Smooth muscle cell (in vitro differentiated cells): ENCODE measurements at regions not wholly inside any gene's neighbourhood (a gene's known extent, or its start where the extent isn't known, plus 50 kb on each side); places are given as distances from the start of the nearest gene placed in this dataset.

ENCODE experiments used
- DNase-seq: peaks from one replicate; lab custom pipeline; 2025; ENCODE audit not compliant: unreplicated experiment; lab: John Stamatoyannopoulos, UW
- H2AFZ ChIP-seq: fragments of 200-600 bp; sonication (generic); 2 replicates; pipeline ENCODE4 v1.6.0; 2016; ENCODE audit warnings: antibody characterized with exemption, low read depth, mild to moderate bottlenecking
- H3F3A ChIP-seq: fragments of 200-600 bp; sonication (generic); 2 replicates; pipeline ENCODE4 v1.6.0; 2017; ENCODE audit warnings: antibody characterized with exemption, low read depth
- H3K27ac ChIP-seq: fragments of 200-600 bp; sonication (generic); 2 replicates; pipeline ENCODE4 v1.5.1; 2016; ENCODE audit warnings: low read depth, mild to moderate bottlenecking
- H3K27me3 ChIP-seq: fragments of 200-600 bp; sonication (generic); 2 replicates; pipeline ENCODE4 v1.6.1; 2016; ENCODE audit warnings: low read depth, mild to moderate bottlenecking
- H3K36me3 ChIP-seq: fragments of 200-600 bp; sonication (generic); 2 replicates; pipeline ENCODE4 v1.5.1; 2016; ENCODE audit warnings: low read depth
- H3K4me1 ChIP-seq: fragments of 200-600 bp; sonication (generic); 2 replicates; pipeline ENCODE4 v1.5.1; 2016; ENCODE audit warnings: low read depth
- H3K4me2 ChIP-seq: fragments of 200-600 bp; sonication (generic); 2 replicates; pipeline ENCODE4 v1.6.0; 2016; ENCODE audit warnings: mild to moderate bottlenecking
- H3K4me3 ChIP-seq: fragments of 200-600 bp; sonication (generic); 2 replicates; pipeline ENCODE4 v1.5.1; 2016; ENCODE audit warnings: mild to moderate bottlenecking
- H3K79me2 ChIP-seq: fragments of 200-600 bp; sonication (generic); 2 replicates; pipeline ENCODE4 v1.6.0; 2016; ENCODE audit warnings: low read depth, mild to moderate bottlenecking
- H3K9ac ChIP-seq: fragments of 200-600 bp; sonication (generic); 2 replicates; pipeline ENCODE4 v1.6.0; 2016; ENCODE audit warnings: low read depth
- H3K9me3 ChIP-seq: fragments of 200-600 bp; sonication (generic); replicated peaks from 2 replicates; pipeline ENCODE4 v1.5.1; 2016; ENCODE audit warnings: low read depth
- H4K20me1 ChIP-seq: fragments of 200-600 bp; sonication (generic); 2 replicates; pipeline ENCODE4 v1.6.0; 2016; ENCODE audit warnings: low read depth
- WGBS: methylation state at CpG from one replicate; pipeline ENCODE4 v1.1.7; 2016; ENCODE audit warnings: low lambda C conversion rate; 5-methylcytosine and 5-hydroxymethylcytosine counted together
- TF ChIP-seq, protein P1 (sequence below): fragments of 200-600 bp; sonication (generic); IDR thresholded peaks from 2 replicates; pipeline ENCODE4 v1.5.1; 2017; ENCODE audit warnings: borderline replicate concordance, mild to moderate bottlenecking, antibody characterized with exemption; ENCODE audit not compliant: insufficient read depth, poor library complexity, severe bottlenecking

GRCh38 chr11:27204529-27204928 lies 158.5 kb downstream of the CCDC34 start:
- no peak overlapping the region for H3K4me3 ChIP-seq
- no peaks in the 10 kb centered on the region for H3K36me3 ChIP-seq
- peaks cover 58% of the 10 kb centered on the region for H3F3A ChIP-seq
- peaks cover 37% of the 10 kb centered on the region for H3K4me1 ChIP-seq
- H3K9ac ChIP-seq, result no peak overlapping the region
- H3K4me2 ChIP-seq, result no peak overlapping the region
- TF ChIP-seq, protein P1, sequence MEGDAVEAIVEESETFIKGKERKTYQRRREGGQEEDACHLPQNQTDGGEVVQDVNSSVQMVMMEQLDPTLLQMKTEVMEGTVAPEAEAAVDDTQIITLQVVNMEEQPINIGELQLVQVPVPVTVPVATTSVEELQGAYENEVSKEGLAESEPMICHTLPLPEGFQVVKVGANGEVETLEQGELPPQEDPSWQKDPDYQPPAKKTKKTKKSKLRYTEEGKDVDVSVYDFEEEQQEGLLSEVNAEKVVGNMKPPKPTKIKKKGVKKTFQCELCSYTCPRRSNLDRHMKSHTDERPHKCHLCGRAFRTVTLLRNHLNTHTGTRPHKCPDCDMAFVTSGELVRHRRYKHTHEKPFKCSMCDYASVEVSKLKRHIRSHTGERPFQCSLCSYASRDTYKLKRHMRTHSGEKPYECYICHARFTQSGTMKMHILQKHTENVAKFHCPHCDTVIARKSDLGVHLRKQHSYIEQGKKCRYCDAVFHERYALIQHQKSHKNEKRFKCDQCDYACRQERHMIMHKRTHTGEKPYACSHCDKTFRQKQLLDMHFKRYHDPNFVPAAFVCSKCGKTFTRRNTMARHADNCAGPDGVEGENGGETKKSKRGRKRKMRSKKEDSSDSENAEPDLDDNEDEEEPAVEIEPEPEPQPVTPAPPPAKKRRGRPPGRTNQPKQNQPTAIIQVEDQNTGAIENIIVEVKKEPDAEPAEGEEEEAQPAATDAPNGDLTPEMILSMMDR, result peak; percentile 21
- no peaks in the 10 kb centered on the region for H3K27me3 ChIP-seq
- no peak overlapping the region for H2AFZ ChIP-seq
- H4K20me1 ChIP-seq, result no peaks in the 10 kb centered on the region
- no peaks in the 10 kb centered on the region for H3K9me3 ChIP-seq
- 62% methylated on average over 3 of the region's 3 CpGs for WGBS
- peak overlapping the region; percentile 98 for H3K27ac ChIP-seq
- no peaks in the 10 kb centered on the region for H3K79me2 ChIP-seq
- DNase-seq, result no peak

DNA sequence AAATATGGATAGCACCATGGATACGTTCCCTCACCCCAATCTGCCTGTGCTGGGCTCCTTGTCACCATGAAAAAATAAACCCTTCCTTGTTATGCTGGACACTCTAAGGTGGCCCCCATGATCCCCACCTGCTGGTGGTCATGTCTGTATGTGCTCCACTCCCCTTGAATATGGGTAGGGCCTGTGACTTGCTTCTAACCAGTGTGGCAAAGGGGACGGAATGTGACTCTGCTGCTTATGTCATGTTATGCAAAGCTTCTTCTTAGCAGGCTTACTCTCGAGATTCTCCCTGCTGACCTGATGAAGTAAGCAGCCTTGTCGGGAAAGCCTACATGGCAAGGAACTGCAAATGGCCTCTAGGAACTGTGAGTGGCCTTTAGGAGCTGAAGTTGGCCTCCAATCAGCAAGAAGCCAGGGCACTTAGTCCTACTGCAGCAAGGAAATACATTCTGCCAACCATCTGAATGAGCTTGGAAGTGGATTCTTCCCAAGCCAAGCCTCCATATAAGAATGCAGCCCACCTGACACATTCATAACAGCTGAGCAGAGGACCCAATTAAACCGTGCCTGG lies 159.9 kb downstream of the CCDC34 start:
- 38% methylated on average over 5 of the region's 5 CpGs for WGBS

GRCh38 chr11:27201454-27202302 lies 161.1 kb downstream of the BBOX1 start:
- Histone ChIP-seq H3K9me3 (no peaks in the 10 kb centered on the region), H3K9ac (peak overlapping the region; percentile 39), H3K79me2 (no peaks in the 10 kb centered on the region), H4K20me1 (no peaks in the 10 kb centered on the region), H3K27me3 (no peaks in the 10 kb centered on the region), H3K4me2 (peak overlapping the region; percentile 69), H3K4me3 (no peak overlapping the region), H2AFZ (no peak overlapping the region), H3K36me3 (no peaks in the 10 kb centered on the region), H3K4me1 (peaks cover 35% of the 10 kb centered on the region), H3K27ac (peak overlapping the region; percentile 98), H3F3A (peaks cover 41% of the 10 kb centered on the region)
- WGBS, result 8% methylated on average over 10 of the region's 10 CpGs
- DNase-seq, result peak; percentile 28
- TF ChIP-seq, protein P1, result no peak

More for the DNA sequence above, 159.9 kb downstream of the CCDC34 start:
- Histone ChIP-seq H3K4me1 (peaks cover 32% of the 10 kb centered on the region), H3K4me2 (peak overlapping the region; percentile 50), H3K9me3 (no peaks in the 10 kb centered on the region), H3K27ac (peak overlapping the region; percentile 98), H3F3A (peaks cover 51% of the 10 kb centered on the region), H3K4me3 (no peak overlapping the region), H3K27me3 (no peaks in the 10 kb centered on the region), H3K36me3 (no peaks in the 10 kb centered on the region), H3K79me2 (no peaks in the 10 kb centered on the region), H4K20me1 (no peaks in the 10 kb centered on the region), H3K9ac (peak overlapping the region; percentile 15), H2AFZ (no peak overlapping the region)
- TF ChIP-seq, protein P1, result no peak
- no peak for DNase-seq
